Calu3 (cell line): ENCODE measurements at regions not wholly inside any gene's neighbourhood (a gene's known extent, or its start where the extent isn't known, plus 50 kb on each side); places are given as distances from the start of the nearest gene placed in this dataset.

ENCODE experiments used
- BruUV-seq: library from RNA; stranded (reverse); fragments of 400-500 nt; replicated peaks from 2 replicates; lab custom pipeline; 2021; lab: Mats Ljungman, UMichigan
- CTCF ChIA-PET: fragments of 300-600 bp; sonication (Branson Sonifier 250); formaldehyde crosslinking; loops from one replicate; lab custom pipeline; 2022; ENCODE audit warnings: antibody characterized with exemption; lab: Charles Lee
- DNase-seq: peaks from one replicate; pipeline ENCODE4 v3.0.0; 2022
- H3K27ac Mint-ChIP-seq: one replicate; pipeline ENCODE4 v1.8.0; 2022; ENCODE audit warnings: mixed read lengths; ENCODE audit not compliant: unreplicated experiment
- H3K27me3 Mint-ChIP-seq: one replicate; pipeline ENCODE4 v1.8.0; 2022; ENCODE audit warnings: mixed read lengths; ENCODE audit not compliant: unreplicated experiment
- H3K36me3 Mint-ChIP-seq: one replicate; pipeline ENCODE4 v1.8.0; 2022; ENCODE audit warnings: mild to moderate bottlenecking, moderate library complexity, mixed read lengths; ENCODE audit not compliant: insufficient read depth, unreplicated experiment
- H3K4me1 Mint-ChIP-seq: one replicate; pipeline ENCODE4 v1.8.0; 2022; ENCODE audit warnings: mild to moderate bottlenecking, low read depth, mixed read lengths; ENCODE audit not compliant: unreplicated experiment
- H3K4me3 Mint-ChIP-seq: one replicate; pipeline ENCODE4 v1.8.0; 2022; ENCODE audit warnings: mild to moderate bottlenecking, low read depth, moderate library complexity, mixed read lengths; ENCODE audit not compliant: unreplicated experiment
- H3K9me3 Mint-ChIP-seq: one replicate; pipeline ENCODE4 v1.8.0; 2022; ENCODE audit warnings: low read depth, mixed read lengths; ENCODE audit not compliant: unreplicated experiment
- intact Hi-C: fragments of 100-400 bp; cut with micrococcal nuclease; formaldehyde crosslinking; loops from one replicate; pipeline ENCODE4 v1.10.0; 2022; ENCODE audit not compliant: unreplicated experiment
- TF ChIP-seq, protein P1 (sequence below): fragments of 200-600 bp; IDR thresholded peaks from one replicate; pipeline ENCODE4 v1.8.0; 2022; ENCODE audit warnings: antibody characterized with exemption; ENCODE audit not compliant: unreplicated experiment

DNA sequence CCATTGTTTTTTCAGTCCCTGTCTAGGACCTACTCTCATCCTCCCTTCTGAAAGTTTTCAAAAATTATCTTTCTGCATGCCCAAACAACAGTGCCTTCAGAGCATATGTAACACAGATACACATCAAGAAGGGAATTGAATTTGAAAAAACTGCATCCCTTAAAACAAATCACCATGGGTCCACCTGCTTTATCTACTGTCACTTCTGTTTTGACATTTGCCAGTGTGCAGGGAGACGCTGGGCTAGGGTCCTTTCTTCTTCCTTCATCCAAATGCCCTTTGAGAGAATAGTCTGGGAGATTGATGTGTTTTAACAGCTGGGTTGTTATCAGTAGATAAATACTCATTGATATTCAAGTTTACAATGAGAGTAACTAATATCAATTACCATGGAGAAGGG, 1630.1 kb downstream of the MAT2B start:
- Mint-ChIP-seq H3K4me1 (no peaks in the 10 kb centered on the region), H3K4me3 (no peak overlapping the region), H3K27me3 (no peaks in the 10 kb centered on the region), H3K27ac (no peak overlapping the region), H3K9me3 (peaks cover 11% of the 10 kb centered on the region), H3K36me3 (no peaks in the 10 kb centered on the region)
- no TSS peak for BruUV-seq
- intact Hi-C loops = no loop called here
- TF ChIP-seq, protein P1, sequence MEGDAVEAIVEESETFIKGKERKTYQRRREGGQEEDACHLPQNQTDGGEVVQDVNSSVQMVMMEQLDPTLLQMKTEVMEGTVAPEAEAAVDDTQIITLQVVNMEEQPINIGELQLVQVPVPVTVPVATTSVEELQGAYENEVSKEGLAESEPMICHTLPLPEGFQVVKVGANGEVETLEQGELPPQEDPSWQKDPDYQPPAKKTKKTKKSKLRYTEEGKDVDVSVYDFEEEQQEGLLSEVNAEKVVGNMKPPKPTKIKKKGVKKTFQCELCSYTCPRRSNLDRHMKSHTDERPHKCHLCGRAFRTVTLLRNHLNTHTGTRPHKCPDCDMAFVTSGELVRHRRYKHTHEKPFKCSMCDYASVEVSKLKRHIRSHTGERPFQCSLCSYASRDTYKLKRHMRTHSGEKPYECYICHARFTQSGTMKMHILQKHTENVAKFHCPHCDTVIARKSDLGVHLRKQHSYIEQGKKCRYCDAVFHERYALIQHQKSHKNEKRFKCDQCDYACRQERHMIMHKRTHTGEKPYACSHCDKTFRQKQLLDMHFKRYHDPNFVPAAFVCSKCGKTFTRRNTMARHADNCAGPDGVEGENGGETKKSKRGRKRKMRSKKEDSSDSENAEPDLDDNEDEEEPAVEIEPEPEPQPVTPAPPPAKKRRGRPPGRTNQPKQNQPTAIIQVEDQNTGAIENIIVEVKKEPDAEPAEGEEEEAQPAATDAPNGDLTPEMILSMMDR = no peak
- CTCF ChIA-PET = no interaction called here
- DNase-seq = no peak

DNA sequence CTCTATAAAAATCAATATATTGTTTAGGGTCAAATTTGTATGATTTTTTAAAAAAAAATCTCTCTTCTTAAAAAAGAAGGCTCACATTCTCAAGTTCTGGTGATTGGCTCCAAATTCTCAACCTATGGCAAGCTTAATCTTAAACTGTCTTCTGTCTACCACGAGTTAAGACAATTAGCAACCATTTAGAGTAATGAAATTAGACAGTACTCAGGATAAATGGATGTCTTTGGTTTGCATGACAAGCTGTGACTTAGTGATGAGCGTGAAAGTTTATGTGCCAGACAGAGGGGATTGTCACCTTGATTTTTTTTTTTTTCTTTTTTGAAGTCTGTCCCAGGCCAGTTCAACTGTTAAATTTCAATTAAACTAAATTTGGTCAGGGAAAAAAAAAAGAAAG, 1632.3 kb downstream of the MAT2B start:
- H3K4me3 Mint-ChIP-seq = no peak overlapping the region
- peaks cover 5% of the 10 kb centered on the region for H3K9me3 Mint-ChIP-seq
- no peaks in the 10 kb centered on the region for H3K36me3 Mint-ChIP-seq
- intact Hi-C loops = no loop called here
- TF ChIP-seq, protein P1 = no peak
- H3K4me1 Mint-ChIP-seq = no peaks in the 10 kb centered on the region
- no peaks in the 10 kb centered on the region for H3K27me3 Mint-ChIP-seq
- H3K27ac Mint-ChIP-seq = no peak overlapping the region
- CTCF ChIA-PET = interaction anchor here (0.6 to 1.2 kb wide), 3 partner anchors 11 to 329 kb away, joined by 3 to 4 read pairs (median 4); no protein-coding TSS in a partner anchor
- DNase-seq = no peak
- BruUV-seq = no TSS peak

DNA sequence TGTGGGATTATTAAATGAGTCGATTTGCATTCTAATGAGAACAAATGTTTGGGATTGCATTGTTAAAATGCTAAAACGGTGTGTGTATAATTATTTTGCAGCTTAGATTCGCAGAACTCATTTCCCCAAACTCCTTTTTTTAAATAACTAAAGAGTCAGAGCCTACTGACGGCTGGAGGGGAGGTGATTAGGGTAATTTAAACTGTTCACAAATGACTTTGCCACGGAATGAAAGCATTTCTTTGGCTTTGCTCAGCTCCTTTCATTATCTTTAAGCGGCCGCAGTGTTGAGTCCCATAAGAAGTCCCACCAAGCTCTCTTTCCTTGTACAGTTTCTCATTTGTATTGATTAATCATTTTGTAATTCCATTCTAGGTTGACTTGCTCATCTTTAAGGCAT, 1632.8 kb downstream of the MAT2B start:
- Mint-ChIP-seq H3K4me1 (no peaks in the 10 kb centered on the region), H3K4me3 (no peak overlapping the region), H3K36me3 (no peaks in the 10 kb centered on the region), H3K9me3 (peaks cover 4% of the 10 kb centered on the region), H3K27ac (no peak overlapping the region), H3K27me3 (no peaks in the 10 kb centered on the region)
- CTCF ChIA-PET = interaction anchor here (0.7 to 1.2 kb wide), 2 partner anchors 12 to 328 kb away, joined by 3 to 4 read pairs; no protein-coding TSS in a partner anchor
- no TSS peak for BruUV-seq
- DNase-seq = no peak
- TF ChIP-seq, protein P1 = no peak
- intact Hi-C loops = no loop called here

DNA sequence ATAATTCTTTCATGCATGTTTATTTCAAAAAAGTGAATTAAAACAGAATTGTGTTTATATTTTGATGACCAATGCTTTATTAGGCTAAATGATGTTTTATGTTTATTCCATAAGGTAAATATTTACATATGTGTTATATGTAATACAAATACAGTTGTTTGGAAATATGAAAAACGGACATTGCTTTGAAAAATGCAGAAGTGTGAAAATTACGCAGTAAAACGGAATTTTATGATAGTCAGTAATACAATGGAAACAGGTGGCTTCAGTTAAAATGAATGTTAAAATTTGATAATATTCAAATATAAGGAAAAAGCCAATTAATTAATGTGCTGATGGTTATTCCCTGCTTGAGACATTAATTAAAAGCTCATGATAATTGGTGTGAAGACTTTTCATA, 1633.8 kb downstream of the MAT2B start:
- TF ChIP-seq, protein P1 = no peak
- H3K27me3 Mint-ChIP-seq = no peaks in the 10 kb centered on the region
- BruUV-seq = no TSS peak
- no peaks in the 10 kb centered on the region for H3K4me1 Mint-ChIP-seq
- H3K36me3 Mint-ChIP-seq = no peaks in the 10 kb centered on the region
- H3K9me3 Mint-ChIP-seq = peaks cover 4% of the 10 kb centered on the region
- H3K27ac Mint-ChIP-seq = no peak overlapping the region
- DNase-seq = no peak
- H3K4me3 Mint-ChIP-seq = no peak overlapping the region
- intact Hi-C loops = no loop called here
- CTCF ChIA-PET = interaction anchor here (0.6 to 0.7 kb wide), 2 partner anchors 38 to 717 kb away, joined by 3 to 6 read pairs; no protein-coding TSS in a partner anchor
